HepG2 (cell line): ENCODE measurements at regions not wholly inside any gene's neighbourhood (a gene's known extent, or its start where the extent isn't known, plus 50 kb on each side); places are given as distances from the start of the nearest gene placed in this dataset.

Experiments
- ATAC-seq: fragments of 200-7000 bp; cut with Tn5 transposase; 3 replicates; pipeline ENCODE4 v1.9.1; 2020; ENCODE audit warnings: mild to moderate bottlenecking, moderate library complexity
- BruUV-seq: library from RNA; stranded (reverse); fragments of 400-500 nt; replicated peaks from 2 replicates; lab custom pipeline; 2021; lab: Mats Ljungman, UMichigan
- CTCF ChIA-PET: fragments of 300-600 bp; formaldehyde crosslinking; extraction: SDS; loops from one replicate; lab custom pipeline; 2021; ENCODE audit warnings: low total read pairs, inconsistent platforms, low intra/inter-chr PET ratio; lab: Yijun Ruan, JAX
- POLR2A ChIA-PET: fragments of 350-600 bp; sonication (Branson Sonifier 250); formaldehyde crosslinking; loops from one replicate; lab custom pipeline; 2020; ENCODE audit warnings: antibody characterized with exemption, inconsistent platforms; lab: Yijun Ruan, JAX
- DNase-seq: peaks from one replicate; pipeline ENCODE4 v3.0.0-alpha.2; 2015; ENCODE audit warnings: low spot score
- FAIRE-seq: peaks from 3 replicates; lab custom pipeline; 2011; peaks lifted over from hg19 to GRCh38; lab: Jason Lieb, UNC
- H2AFZ ChIP-seq: one replicate; pipeline ENCODE4 v1.6.1; 2011; ENCODE audit warnings: low read length, inconsistent platforms
- H3K27ac ChIP-seq: fragments of 300-600 bp; 3 replicates; pipeline ENCODE4 v1.8.0; 2011; ENCODE audit warnings: mixed run types, mild to moderate bottlenecking, mixed read lengths, low read length, inconsistent platforms; ENCODE audit not compliant: insufficient read depth; ENCODE audit errors: extremely low read length
- H3K27me3 ChIP-seq, 2 experiments: fragments of 200-600 bp in 1 of 2; 2 replicates in 1 of 2; 3 replicates in 1 of 2; pipeline versions ENCODE4 v1.6.0 to v1.8.0; 2011; ENCODE audit warnings: low read length in 2 of 2, mild to moderate bottlenecking in 2 of 2, moderate library complexity in 2 of 2, inconsistent platforms in 1 of 2; ENCODE audit not compliant: insufficient read depth in 2 of 2, control insufficient read depth in 1 of 2
- H3K36me3 ChIP-seq, 2 experiments: fragments of 200-600 bp in 1 of 2; replicated peaks in 1 of 2; 2 replicates in 1 of 2; 3 replicates in 1 of 2; pipeline versions ENCODE4 v1.5.1 to v1.8.0; 2011; ENCODE audit warnings: low read length in 2 of 2, inconsistent platforms in 1 of 2; ENCODE audit not compliant: insufficient read depth in 2 of 2, control insufficient read depth in 1 of 2
- H3K4me1 ChIP-seq: 2 replicates; pipeline ENCODE4 v1.5.1; 2012; ENCODE audit warnings: low read length, inconsistent platforms; ENCODE audit not compliant: insufficient read depth
- H3K4me2 ChIP-seq: 2 replicates; pipeline ENCODE4 v1.6.0; 2011; ENCODE audit warnings: low read depth, low read length, inconsistent platforms
- H3K4me3 ChIP-seq, 3 experiments: fragments of 200-600 bp in 1 of 3; sonication (generic), shearing (Covaris generic) in 1 of 3; replicated peaks in 1 of 3; 2 replicates each; pipeline ENCODE4 v1.5.1; 2011 to 2016; ENCODE audit warnings: low read length in 3 of 3, inconsistent platforms in 2 of 3, low read depth in 2 of 3, mild to moderate bottlenecking in 2 of 3, control low read depth in 1 of 3, mixed read lengths in 1 of 3; ENCODE audit not compliant: insufficient read depth in 1 of 3
- H3K79me2 ChIP-seq: one replicate; pipeline ENCODE4 v1.6.1; 2011; ENCODE audit warnings: low read length, inconsistent platforms; ENCODE audit not compliant: insufficient read depth
- H3K9ac ChIP-seq: 2 replicates; pipeline ENCODE4 v1.6.0; 2011; ENCODE audit warnings: mild to moderate bottlenecking, low read depth, low read length, inconsistent platforms; ENCODE audit not compliant: insufficient read depth
- H3K9me3 ChIP-seq: 2 replicates; pipeline ENCODE4 v1.5.1; 2012; ENCODE audit warnings: mild to moderate bottlenecking, low read length
- H4K20me1 ChIP-seq: 2 replicates; pipeline ENCODE4 v1.6.0; 2011; ENCODE audit warnings: inconsistent platforms, mild to moderate bottlenecking, low read length, moderate library complexity; ENCODE audit not compliant: insufficient read depth
- HIVEP1 ChIP-seq: sonication (generic); formaldehyde crosslinking; IDR thresholded peaks from 2 replicates; pipeline ENCODE4 v1.4.0; 2020; ENCODE audit warnings: mild to moderate bottlenecking, missing genetic modification reagents
- HNF4A ChIP-seq: sonication (generic); formaldehyde crosslinking; IDR thresholded peaks from 2 replicates; pipeline ENCODE4 v1.4.0; 2020; ENCODE audit warnings: missing genetic modification reagents
- NR2F6 ChIP-seq, 2 experiments: IDR thresholded peaks; 2 replicates each; pipeline ENCODE4 v1.6.1; 2016; ENCODE audit warnings: antibody characterized with exemption in 1 of 2, mild to moderate bottlenecking in 1 of 2
- ZC3H13 ChIP-seq: sonication (generic); formaldehyde crosslinking; IDR thresholded peaks from 2 replicates; pipeline ENCODE4 v1.8.1; 2023; ENCODE audit warnings: mild to moderate bottlenecking, missing genetic modification reagents, moderate library complexity
- ZNF598 ChIP-seq: sonication (generic); formaldehyde crosslinking; IDR thresholded peaks from 2 replicates; pipeline ENCODE4 v1.5.1; 2020; ENCODE audit warnings: mild to moderate bottlenecking, missing genetic modification reagents, borderline replicate concordance
- ZNF616 ChIP-seq: sonication (generic); formaldehyde crosslinking; IDR thresholded peaks from 2 replicates; pipeline ENCODE4 v1.5.0; 2020; ENCODE audit warnings: low read depth, mild to moderate bottlenecking, missing genetic modification reagents
- ZNF670 ChIP-seq: sonication (generic); formaldehyde crosslinking; IDR thresholded peaks from 2 replicates; pipeline ENCODE4 v1.8.0; 2022; ENCODE audit warnings: mild to moderate bottlenecking, missing genetic modification reagents, borderline replicate concordance
- WGBS: methylation state at CpG from one replicate; pipeline ENCODE4 v1.1.6; 2017; ENCODE audit warnings: low lambda C conversion rate; 5-methylcytosine and 5-hydroxymethylcytosine counted together
- in situ Hi-C: cut with HindIII; loops from 2 replicates; pipeline ENCODE4 v1.10.0; 2017; ENCODE audit warnings: low pct_unique_long_range_greater_than_20kb; ENCODE audit not compliant: extremely low pct_ligation_motif_present
- intact Hi-C: fragments of 100-400 bp; cut with micrococcal nuclease; formaldehyde crosslinking; loops from one replicate; pipeline ENCODE4 v1.10.0; 2022; ENCODE audit not compliant: unreplicated experiment
- TF ChIP-seq, protein P1 (sequence below): sonication (generic); formaldehyde crosslinking; IDR thresholded peaks from 2 replicates; pipeline ENCODE4 v1.8.1; 2022; ENCODE audit warnings: mild to moderate bottlenecking, missing genetic modification reagents
- TF ChIP-seq, protein P2 (sequence below): IDR thresholded peaks from 2 replicates; pipeline ENCODE4 v1.6.1; 2016; ENCODE audit warnings: low read depth
- TF ChIP-seq, protein P3 (sequence below): sonication (generic); formaldehyde crosslinking; IDR thresholded peaks from 2 replicates; pipeline ENCODE4 v1.4.0; 2020; ENCODE audit warnings: missing genetic modification reagents

DNA sequence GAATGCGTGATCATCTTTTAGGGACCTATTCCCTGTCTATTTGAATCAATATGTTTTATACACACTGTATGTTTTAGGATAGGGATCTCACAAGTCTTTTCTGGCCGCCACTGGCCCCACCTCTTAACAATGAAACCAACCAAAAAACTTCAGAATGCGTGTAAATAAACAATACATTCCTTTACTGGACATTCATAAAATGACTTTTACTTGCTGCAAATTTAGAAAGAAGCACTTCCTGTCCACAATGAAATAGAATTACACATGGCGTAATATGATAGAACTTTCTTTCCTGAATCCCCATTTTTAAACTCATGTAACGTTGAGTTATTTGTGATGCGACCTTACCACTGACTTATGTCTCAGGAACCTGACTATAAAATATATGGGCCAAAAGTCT lies 233.6 kb downstream of the SLITRK6 start:
- Histone ChIP-seq H4K20me1 (no peaks in the 10 kb centered on the region), H3K9me3 (no peaks in the 10 kb centered on the region)
- 20% methylated on average over 6 of the region's 6 CpGs for WGBS
- TF ChIP-seq ZC3H13 (CRISPR knock-in tag) (no peak), HNF4A (no peak)
- TF ChIP-seq, protein P1, sequence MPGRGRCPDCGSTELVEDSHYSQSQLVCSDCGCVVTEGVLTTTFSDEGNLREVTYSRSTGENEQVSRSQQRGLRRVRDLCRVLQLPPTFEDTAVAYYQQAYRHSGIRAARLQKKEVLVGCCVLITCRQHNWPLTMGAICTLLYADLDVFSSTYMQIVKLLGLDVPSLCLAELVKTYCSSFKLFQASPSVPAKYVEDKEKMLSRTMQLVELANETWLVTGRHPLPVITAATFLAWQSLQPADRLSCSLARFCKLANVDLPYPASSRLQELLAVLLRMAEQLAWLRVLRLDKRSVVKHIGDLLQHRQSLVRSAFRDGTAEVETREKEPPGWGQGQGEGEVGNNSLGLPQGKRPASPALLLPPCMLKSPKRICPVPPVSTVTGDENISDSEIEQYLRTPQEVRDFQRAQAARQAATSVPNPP (CRISPR knock-in tag), result no peak
- TF ChIP-seq, all 625 proteins: peak for 0
- ATAC-seq (no peak), DNase-seq (no peak), FAIRE-seq (no peak)
- H3K27me3 ChIP-seq, result no peaks in the 10 kb centered on the region
- no peak overlapping the region for H2AFZ ChIP-seq
- H3K4me3 ChIP-seq, result no peak overlapping the region
- H3K4me2 ChIP-seq, result no peak overlapping the region
- H3K9ac ChIP-seq, result no peak overlapping the region
- in situ Hi-C loops, result no loop called here
- POLR2A ChIA-PET, result no interaction called here
- H3K4me1 ChIP-seq, result no peaks in the 10 kb centered on the region
- CTCF ChIA-PET, result no interaction called here
- intact Hi-C loops, result no loop called here
- no peak overlapping the region for H3K27ac ChIP-seq
- H3K36me3 ChIP-seq, result no peaks in the 10 kb centered on the region
- H3K79me2 ChIP-seq, result no peaks in the 10 kb centered on the region
- BruUV-seq, result no TSS peak

DNA sequence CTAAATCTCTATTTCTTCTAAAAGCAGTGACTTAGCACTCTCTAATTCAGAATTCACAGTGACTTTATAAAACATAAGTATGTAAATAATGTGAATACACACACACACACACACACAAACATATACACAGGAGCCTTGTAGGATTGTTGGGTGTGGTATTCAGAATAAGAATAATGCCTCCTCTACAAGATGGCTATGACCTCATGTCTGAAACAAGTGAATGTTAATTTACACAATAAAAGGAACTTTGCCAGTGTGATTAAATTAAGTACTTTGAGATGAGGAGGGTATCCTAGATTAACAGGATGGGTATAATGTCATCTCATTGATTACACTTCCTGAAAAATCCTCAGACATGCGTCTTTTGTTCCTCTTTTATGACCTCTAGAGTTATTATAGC lies 234.6 kb downstream of the SLITRK6 start:
- Histone ChIP-seq H3K4me2 (no peak overlapping the region), H4K20me1 (no peaks in the 10 kb centered on the region), H3K36me3 (no peaks in the 10 kb centered on the region), H3K27ac (no peak overlapping the region), H3K27me3 (no peaks in the 10 kb centered on the region), H3K4me1 (no peaks in the 10 kb centered on the region), H3K9ac (no peak overlapping the region), H3K79me2 (no peaks in the 10 kb centered on the region), H3K9me3 (no peaks in the 10 kb centered on the region), H2AFZ (no peak overlapping the region), H3K4me3 (no peak overlapping the region)
- POLR2A ChIA-PET, result no interaction called here
- 4% methylated on average over 1 of the region's 1 CpG for WGBS
- no peak for FAIRE-seq
- CTCF ChIA-PET, result no interaction called here
- intact Hi-C loops (no loop called here), in situ Hi-C loops (no loop called here)
- DNase-seq, result no peak
- TF ChIP-seq, protein P2, sequence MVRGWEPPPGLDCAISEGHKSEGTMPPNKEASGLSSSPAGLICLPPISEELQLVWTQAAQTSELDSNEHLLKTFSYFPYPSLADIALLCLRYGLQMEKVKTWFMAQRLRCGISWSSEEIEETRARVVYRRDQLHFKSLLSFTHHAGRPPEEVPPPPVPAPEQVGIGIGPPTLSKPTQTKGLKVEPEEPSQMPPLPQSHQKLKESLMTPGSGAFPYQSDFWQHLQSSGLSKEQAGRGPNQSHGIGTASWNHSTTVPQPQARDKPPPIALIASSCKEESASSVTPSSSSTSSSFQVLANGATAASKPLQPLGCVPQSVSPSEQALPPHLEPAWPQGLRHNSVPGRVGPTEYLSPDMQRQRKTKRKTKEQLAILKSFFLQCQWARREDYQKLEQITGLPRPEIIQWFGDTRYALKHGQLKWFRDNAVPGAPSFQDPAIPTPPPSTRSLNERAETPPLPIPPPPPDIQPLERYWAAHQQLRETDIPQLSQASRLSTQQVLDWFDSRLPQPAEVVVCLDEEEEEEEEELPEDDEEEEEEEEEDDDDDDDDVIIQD (CRISPR knock-in tag), result no peak
- TF ChIP-seq, protein P3, sequence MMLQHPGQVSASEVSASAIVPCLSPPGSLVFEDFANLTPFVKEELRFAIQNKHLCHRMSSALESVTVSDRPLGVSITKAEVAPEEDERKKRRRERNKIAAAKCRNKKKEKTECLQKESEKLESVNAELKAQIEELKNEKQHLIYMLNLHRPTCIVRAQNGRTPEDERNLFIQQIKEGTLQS (CRISPR knock-in tag), result no peak
- TF ChIP-seq HIVEP1 (CRISPR knock-in tag), result no peak
- no peak for TF ChIP-seq NR2F6 (IDR thresholded peaks at IDR 0.05)
- TF ChIP-seq NR2F6 (CRISPR knock-in tag; IDR thresholded peaks at IDR 0.05), result no peak
- no peak for TF ChIP-seq ZNF598 (CRISPR knock-in tag)
- no peak for TF ChIP-seq ZNF670 (CRISPR knock-in tag)
- no peak for TF ChIP-seq ZNF616 (CRISPR knock-in tag)
- no peak for ATAC-seq
- BruUV-seq, result no TSS peak
